ENCODE measurements at regions not wholly inside any gene's neighbourhood (a gene's known extent, or its start where the extent isn't known, plus 50 kb on each side); places are given as distances from the start of the nearest gene placed in this dataset.
"Not testable (repeated sequence)": the region's sequence is repeated elsewhere in the genome, so short reads cannot be mapped to it uniquely, and the experiment has no call there.

DNA sequence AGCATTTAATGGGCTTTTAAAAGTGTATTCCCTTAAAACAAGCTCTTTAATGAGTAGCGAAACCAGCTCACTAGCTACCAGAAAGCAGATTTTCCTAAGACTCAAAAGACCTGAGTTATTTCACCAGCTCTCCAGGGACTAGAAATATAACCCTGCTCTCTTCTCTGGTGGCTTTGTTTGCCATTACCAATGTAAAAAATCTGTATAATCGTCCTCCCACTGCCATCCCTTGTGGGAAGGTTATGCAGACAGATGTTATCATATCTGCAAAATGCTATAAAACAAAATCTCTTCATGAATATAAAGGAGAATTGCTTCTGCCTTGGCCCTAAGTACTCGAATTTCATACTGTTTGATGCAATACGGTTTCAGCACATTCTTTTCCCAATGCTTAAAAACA is 335.2 kb downstream of the NUP35 start:
- DNase-seq (ENCODE audit: low read depth): no peak

DNA sequence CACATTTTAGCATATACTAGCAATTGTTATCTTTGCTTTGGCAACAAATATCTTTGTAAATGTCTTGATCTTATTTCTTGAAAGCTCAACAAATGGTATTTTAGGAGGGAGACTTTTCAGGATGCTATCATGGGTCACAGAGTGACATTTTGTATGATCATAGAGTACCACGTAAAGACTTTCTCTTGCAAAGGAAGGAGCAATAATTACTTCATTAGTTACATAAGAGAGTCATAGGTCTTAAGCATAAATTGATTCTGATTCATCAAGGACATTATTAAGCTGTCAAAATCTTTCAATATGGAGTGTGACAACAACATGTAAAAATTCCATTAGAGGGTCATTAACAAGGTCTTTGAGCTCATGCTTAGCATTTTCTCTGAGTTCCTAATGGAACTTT is 339.6 kb downstream of the NUP35 start:
- DNase-seq (ENCODE audit: low read depth): no peak

DNA sequence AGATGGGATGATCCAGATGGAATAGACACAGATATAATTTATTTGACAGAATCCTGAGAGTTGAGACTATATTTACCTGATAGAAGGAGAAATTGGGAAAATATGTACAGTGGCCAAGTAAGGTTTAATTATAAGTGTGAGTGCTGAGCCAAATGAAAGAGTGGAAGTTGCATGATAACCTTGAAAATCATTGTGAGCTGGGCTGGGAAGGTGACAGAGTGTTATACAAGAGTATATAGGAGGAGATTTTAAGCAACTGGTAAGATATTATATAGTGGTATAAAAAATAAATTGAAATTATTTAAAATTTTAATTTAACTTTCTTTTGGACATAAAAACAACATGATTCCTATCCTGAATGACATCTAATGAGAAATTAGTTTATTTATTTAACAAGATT is 340.8 kb downstream of the NUP35 start:
- no peak for DNase-seq (ENCODE audit: low read depth)

DNA sequence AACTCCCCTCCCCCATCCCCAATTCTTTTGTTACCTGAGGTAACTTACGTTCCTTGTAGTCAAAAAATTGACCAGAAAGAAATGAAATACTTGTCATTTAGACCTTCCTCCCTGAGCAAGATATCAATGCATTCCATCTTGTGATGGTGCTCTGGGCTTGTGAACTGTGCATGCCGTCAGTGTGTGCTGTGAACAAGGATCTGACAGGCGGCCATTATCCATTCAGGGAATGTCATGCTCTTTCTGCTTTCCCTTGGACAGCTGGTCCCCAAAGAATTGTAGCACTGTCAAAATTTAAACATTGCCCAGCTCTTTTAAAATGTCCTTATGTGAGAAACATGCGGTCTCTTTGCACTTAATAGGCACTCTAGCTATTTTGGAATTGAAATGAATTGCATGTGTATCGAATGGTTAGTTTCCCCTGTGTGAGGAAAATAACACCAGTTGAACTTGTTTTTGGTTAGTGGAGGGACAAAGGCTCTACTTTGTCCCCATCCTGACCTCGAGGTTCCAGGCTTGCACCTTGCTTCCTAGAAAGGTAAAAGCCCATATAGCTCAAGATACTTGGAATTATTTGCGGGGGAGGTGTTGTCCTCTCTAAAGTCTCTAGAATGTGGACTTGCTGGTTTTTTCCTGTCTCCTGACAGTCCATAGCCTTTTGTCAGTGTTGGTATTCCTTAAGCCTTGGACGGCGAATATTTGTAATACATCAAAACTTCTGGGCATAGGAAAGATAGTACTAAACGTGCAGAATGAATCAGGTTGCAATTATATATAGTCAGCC is 350.9 kb downstream of the NUP35 start:
- DNase-seq (ENCODE audit: low read depth): no peak

DNA sequence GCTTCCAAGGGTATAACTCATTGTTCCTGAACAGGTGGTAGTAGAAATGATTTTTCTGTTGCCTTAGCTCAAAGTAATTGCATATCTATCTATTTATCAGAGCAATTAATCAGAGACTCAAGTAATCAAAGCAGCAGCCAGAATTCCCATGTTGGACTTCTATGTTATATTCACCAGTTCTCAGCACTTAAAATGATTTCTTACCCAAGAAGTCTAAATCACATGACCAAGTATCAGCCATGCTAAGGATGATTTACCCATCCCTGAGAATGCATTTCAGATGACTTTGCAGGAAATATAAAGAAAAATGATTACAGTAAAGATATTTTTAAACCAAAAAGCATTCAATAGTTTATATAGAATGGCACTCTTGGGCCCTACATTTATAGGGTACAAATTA is 352.2 kb downstream of the NUP35 start:
- no peak for DNase-seq (ENCODE audit: low read depth)

DNA sequence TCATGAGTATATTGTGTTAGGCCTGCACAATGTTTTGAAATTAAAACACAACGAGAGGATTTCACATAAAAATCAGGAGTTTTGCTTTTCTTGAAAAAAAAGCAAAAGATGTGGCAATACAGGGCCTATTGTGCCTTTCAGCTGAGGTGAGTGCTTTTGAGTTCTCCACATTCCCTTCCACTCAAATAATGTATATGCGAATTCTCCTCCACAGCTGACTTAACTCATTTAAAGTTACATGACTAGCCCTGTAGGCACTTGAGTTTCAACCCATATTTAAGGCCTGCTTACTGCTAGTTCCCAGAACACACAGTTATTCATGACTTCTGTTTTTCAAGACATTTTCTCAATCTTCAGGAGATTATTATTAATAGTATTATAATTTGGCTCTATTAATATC is 353.1 kb downstream of the NUP35 start:
- no peak for DNase-seq (ENCODE audit: low read depth)

DNA sequence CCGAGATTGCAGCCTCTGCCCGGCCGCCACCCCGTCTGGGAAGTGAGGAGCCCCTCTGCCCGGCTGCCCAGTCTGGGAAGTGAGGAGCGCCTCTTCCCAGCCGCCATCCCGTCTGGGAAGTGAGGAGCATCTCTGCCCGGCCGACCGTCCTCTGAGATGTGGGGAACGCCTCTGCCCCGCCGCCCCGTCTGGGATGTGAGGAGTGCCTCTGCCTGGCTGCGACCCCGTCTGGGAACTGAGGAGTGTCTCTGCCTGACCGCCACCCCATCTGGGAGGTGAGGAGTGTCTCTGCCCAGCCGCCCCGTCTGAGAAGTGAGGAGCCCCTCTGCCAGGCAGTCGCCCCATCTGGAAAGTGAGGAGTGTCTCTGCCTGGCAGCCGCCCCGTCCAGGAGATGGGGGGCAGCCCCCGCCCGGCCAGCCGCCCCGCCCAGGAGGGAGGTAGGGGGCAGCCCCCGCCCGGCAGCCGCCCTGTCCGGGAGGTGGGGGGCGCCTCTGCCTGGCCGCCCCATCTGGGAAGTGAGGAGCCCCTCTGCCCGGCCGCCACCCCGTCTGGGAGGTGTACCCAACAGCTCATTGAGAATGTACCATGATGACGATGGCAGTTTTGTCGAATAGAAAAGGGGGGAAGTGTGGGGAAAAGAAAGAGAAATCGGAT is 354.8 kb downstream of the NUP35 start:
- DNase-seq (ENCODE audit: low read depth): not testable (repeated sequence)

DNA sequence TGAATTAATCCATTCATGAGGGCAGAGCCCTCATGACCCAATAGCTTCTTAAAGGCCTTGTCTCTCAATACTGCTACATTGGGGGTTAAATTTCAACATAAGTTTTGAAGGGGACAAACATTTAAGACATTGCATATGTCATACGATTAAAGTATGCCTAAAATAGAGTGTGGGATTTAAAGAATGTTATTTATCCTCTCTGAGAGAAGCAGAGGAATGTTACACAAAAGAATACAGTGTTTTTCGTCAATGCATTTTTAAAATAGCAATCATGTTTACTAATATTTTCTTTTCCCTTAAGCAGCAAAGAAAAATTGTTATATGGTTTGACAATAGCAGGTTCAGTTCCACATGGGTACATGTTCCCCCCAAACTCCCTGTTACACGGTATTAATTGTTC is 363.1 kb downstream of the NUP35 start:
- no peak for DNase-seq (ENCODE audit: low read depth)

DNA sequence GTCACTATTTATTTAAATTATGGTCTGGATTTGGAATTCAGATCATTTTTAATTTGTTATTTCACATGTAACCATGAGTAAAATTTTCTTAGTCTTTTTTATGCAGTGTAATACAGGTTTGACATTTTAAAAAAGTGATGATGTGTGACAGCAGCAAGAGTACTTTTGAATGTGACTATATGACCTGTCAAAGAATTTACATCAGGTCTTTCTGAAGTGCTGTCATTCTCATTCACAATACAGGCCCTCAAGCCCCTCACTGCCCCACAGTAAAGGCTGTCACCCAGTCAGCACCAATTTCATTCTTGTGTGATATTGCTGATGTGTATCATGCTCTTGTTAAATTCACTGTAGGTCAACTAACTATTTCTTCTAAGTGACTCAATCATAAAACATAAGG is 364.2 kb downstream of the NUP35 start:
- no peak for DNase-seq (ENCODE audit: low read depth)

DNA sequence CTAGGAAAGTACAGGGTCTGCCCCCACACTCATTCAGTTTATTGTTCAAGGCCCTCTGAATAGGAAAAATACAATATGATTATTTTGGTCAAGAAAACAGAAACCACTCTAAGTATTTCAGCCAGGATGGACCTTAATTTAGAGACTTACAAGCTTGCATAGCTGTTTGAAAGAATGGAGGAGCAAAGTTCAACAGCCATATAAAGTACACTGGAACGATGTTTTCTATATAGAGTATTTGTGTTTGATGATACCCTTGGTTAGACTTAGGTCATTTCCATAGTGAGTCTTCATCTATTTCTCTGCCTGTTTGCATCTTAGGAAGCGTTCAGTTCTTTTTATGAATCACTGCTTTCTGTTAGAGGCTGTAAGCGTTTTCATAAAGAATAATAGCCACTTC is 366.2 kb downstream of the NUP35 start:
- DNase-seq (ENCODE audit: low read depth): no peak

DNA sequence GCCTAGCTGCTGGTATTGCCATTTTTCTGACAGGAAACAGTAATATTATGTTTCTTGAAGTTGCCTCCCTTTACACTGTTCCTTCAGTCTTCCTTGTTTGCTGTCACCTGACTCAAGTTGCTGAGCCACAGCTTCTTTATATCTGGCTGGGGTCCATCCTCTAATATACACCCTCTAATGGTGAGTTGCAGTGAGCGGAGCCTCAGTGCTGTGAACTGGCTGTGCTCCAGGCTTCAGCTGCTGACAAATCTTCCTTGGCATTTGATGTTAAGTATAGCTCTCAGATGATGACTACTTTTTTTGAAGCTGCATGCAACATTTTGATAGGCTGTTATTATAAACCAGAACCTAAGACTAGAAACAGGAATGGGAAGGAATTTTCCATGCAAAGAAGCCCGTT is 366.7 kb downstream of the NUP35 start:
- no peak for DNase-seq (ENCODE audit: low read depth)

DNA sequence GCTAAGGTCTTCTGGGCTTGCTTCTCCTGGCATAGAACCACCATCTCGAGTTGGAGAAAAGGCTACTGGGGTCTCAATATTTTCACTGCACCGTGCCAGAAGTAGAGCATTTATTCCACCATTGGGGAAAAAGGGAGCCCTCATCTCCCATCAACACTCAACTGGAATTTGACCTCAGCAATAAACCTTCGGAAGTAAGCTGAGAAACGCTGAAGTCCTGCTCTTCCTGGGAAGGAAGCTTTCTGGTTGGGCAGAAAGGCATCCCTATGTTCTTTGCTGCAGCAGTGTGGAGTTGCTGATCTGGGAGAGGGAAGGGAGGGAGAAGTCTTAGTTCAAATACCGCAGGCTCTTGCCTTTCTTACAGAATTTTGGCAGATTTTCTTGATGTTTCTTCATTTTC is 368.8 kb downstream of the NUP35 start:
- no peak for DNase-seq (ENCODE audit: low read depth)

DNA sequence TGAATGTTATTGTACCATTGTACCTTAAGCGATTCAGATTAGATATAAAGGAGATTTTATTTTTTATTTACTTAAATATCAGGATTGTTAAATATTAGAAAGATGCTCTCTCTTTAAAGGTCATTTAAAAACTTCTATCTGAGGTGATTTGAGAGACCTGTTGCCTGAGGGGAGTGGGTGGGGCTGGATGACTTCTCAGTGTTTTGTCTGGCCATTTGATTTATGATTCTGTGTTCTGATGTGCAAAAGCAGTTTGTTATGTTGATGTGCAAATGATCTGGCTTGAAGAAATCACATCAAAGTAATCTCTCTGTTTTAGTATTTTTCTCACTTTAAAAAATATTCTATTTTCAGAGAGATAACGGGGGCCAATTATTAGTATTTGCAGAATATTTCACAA is 370.8 kb downstream of the NUP35 start:
- DNase-seq (ENCODE audit: low read depth): no peak

DNA sequence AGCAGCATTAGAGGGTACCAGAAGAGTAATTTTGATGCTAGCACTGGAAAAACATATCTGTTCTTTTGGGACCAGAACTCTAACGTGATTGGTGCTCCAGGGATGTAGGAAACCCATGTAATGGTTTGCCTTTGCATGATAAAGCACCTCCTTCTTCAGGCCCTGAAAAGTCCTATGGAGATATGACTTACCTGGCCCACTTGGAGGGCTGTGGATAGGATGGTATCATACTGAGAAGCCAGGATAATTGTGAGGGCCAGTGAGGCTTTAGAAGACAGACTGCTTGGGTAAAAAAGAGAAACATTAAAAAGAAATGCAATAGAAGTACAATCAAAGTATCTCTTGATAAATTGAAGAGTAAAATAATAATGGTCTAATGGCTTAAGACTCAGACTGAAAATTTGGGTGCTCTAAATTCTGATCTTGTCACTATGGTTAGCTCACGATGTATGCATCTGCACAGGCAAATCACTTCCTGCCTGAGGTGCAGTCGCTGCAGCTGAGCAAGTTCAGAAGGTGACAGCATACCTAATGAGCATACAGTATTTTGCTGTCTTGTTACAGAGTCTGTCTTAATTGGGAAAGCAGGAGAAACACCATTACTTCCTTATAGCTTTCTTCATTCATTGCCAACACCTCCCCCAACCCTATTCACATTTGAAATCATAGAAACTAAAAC is 371.5 kb downstream of the NUP35 start:
- no peak for DNase-seq (ENCODE audit: low read depth)

DNA sequence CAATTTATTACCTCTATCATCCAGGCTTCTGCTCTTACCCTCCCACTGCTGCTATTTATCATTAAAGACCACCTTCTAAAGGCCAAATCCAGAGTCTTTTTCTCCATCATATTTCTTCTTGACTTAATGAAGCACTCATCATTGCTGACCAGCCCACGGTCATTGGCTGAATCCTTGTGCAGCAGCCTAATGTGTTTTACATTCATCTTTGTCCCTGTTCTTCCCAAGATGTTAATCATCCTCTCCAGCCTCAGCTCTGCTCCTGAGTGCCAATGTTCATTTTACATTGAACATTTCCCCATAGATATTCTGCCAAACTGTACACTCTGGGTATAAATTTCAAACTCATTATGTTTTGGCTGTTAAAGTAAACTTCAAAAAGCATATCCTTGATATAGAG is 373.6 kb downstream of the NUP35 start:
- DNase-seq (ENCODE audit: low read depth): no peak

DNA sequence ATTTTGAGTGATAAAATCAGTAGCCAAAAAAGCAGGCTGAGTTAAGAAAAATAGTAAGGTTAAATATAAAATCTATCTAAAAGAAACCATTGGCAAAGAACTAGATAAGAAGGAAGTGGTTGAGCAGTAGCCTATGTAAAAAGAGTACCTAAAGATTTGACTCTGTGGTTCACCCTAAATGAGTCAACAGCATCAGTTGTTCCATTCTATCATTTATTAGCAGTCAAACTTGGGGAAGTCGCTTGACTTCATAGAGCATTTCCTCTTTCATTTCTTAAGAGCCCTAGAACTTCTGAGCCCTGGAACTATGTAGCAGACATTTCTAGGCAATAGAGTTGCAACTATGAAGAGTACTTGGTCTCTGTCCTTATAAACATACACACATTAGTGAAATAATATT is 381.7 kb downstream of the NUP35 start:
- DNase-seq (ENCODE audit: low read depth): no peak

DNA sequence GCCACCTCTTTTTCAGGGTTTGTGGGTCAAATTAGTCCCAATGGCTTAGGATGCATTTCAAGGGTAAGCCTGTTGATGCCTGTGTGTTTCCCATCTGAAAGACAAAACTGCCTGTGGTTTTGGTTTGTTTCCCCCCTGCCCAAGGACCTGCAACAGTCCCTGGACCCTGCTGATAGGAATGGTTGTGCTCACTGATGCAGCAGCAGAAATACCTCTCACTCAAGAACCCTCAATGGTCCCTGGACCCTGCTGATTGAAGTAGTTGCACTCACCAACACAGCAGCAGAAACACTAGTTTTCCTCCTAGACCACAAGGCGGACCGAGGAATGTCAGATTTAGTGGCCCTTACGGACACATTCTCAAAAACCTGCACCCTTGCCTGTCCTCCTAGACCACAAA is 386.9 kb downstream of the NUP35 start:
- DNase-seq (ENCODE audit: low read depth): no peak

DNA sequence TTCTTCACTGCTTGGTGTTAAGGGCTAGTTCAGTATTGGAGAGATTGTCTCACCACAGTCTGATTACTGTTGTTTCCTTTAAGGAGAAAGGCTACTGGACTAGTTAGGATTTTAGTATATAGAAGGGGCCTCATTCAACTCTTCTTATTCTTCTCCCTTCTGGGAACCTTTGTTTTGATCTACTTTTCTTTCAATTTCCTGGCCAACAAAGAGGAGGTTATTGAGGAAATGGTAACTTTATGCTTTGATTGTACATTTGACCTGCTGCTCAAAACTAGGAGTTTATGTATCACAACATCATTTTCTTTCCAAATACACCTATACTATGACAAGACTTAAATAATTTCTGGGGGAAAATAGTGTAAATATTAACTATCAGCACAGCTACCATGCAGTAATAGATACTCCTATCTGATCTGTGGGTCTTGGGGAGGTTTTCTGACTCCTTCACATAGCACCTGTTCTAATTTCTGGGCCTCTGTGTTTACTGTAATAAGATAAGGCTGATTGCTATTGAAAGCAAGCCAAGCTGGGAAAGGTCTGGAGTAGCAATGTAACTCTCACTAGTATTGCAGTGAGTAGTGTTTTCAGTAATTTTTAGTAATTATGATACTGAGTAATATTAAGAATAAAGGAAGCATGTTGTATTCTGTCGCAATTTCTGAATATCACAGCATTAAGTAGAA is 395.3 kb downstream of the NUP35 start:
- no peak for DNase-seq (ENCODE audit: low read depth)

DNA sequence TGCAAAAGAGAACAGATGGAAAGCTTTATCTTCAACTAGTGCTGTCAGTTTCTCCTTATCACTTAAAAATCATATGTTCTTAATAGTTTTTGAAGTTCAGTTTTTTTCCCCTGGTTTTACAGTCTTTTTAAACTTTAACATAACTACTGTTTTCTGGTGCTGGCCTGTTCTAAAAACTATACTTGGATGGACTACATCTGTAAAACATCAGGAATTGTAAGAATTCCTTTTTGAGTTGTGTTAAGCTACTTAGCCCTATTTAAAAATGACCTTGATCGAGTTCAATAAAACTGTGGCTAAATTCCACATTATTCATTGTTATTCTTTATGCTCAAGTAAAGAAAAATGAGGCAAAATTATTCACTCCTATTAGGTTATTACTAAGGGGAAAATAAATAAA is 397.7 kb downstream of the NUP35 start:
- no peak for DNase-seq (ENCODE audit: low read depth)

DNA sequence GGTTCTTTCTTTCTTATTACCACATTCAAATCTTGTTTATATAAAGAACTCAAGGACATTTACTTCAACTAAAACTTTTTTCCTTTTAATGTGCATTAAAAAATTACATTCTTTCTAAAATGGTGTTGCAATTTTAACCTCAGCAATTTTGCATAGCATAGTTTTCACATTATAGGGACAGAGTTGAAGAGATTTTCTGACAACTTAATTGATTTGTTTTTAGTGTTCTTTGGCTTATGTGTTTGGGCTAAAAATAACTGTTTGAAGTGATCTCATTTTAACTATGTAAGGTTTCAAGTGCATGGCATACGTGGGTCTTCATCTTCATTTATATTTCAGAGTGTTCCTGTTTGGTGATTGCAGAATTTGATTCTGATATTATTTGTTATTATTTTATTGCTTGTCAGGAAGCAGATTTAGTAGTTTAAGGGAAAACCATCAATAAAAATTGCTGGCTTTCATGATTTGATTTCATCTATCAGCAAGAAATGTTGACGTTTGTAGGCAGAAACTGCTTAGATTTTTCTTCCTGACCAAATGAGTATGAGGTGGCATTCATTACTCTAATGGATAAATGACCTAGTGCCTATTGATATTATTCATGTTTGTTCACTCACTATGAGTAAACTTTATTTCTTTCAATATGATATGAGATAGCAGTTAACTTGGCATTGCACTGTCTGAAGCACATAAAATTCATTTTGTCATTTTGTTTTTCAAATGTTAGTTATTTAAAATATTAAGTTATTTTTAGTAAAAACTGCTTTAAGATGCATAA is 398.4 kb downstream of the NUP35 start:
- DNase-seq (ENCODE audit: low read depth): no peak

DNA sequence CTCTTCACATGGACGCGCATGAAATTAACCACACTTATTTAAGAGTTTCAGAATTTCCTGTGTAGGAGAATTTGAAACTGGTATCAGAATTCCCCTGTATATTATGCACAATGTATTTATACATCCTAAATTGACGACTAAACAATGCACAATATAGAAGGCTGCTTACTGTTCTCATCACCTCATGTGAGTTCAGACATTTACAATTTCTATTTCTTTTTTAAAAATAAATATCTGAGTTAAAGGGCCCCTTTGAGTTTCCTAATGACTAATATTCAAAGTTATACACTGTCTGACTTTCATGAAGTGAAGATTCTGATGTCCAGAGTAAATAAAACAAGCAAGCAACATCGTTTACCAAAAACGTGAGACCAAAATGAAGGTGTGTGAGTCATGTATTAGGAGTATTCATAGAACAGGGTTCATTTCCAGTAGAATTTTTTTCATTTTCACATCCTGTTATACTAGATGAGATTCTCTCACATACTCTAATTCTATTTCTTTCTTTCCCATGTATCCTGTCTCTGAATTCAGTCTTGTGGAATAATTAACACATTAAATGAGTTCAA is 406.2 kb downstream of the NUP35 start:
- DNase-seq (ENCODE audit: low read depth): no peak

DNA sequence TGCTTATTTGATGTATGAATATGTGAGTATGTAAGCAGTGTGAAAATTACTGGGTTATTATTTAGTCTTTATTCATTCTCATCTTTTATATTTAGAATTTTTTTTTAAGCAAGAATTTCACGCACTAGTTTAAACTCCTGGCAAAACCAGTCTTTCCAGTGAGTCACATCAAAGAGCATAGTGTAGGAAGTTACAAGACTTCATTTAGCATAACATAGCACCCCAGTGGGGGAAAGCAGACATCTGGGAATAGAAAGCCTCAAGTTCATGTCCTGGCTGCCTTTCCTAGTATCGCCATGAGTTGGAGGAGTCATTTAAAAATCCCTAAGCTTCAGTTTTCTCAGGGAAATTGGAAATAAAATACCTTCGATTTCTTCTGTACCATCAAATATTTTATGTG is 408.3 kb downstream of the NUP35 start:
- no peak for DNase-seq (ENCODE audit: low read depth)
